ENCODE measurements at regions not wholly inside any gene's neighbourhood (a gene's known extent, or its start where the extent isn't known, plus 50 kb on each side); places are given as distances from the start of the nearest gene placed in this dataset.

- no peak for DNase-seq (ENCODE audit: low spot score)
- TF ChIP-seq CTCF (IDR thresholded peaks at IDR 0.05; ENCODE audit: extremely low read depth, insufficient read depth, missing control alignments) = no peak
- in situ Hi-C loops (cut with MboI; ENCODE audit: low pct_unique_long_range_greater_than_20kb, low sequenced_read_pairs, unreplicated experiment) = no loop called here
These were observed 567.4 kb upstream of the ZFHX3 start for GRCh38 chr16:73615071-73615940.

GRCh38 chr16:73614131-73614530 is 566.2 kb upstream of the ZFHX3 start:
- no peak for DNase-seq (ENCODE audit: low spot score)
- TF ChIP-seq CTCF (IDR thresholded peaks at IDR 0.05; ENCODE audit: extremely low read depth, insufficient read depth, missing control alignments) = no peak
- in situ Hi-C loops (cut with MboI; ENCODE audit: low pct_unique_long_range_greater_than_20kb, low sequenced_read_pairs, unreplicated experiment) = no loop called here

GRCh38 chr16:73610605-73611156 is 562.8 kb upstream of the ZFHX3 start:
- DNase-seq (ENCODE audit: low spot score) = no peak
- in situ Hi-C loops (cut with MboI; ENCODE audit: low pct_unique_long_range_greater_than_20kb, low sequenced_read_pairs, unreplicated experiment) = no loop called here
- no peak for TF ChIP-seq CTCF (IDR thresholded peaks at IDR 0.05; ENCODE audit: extremely low read depth, insufficient read depth, missing control alignments)

- TF ChIP-seq CTCF (IDR thresholded peaks at IDR 0.05; ENCODE audit: extremely low read depth, insufficient read depth, missing control alignments) = no peak
- no peak for DNase-seq (ENCODE audit: low spot score)
- in situ Hi-C loops (cut with MboI; ENCODE audit: low pct_unique_long_range_greater_than_20kb, low sequenced_read_pairs, unreplicated experiment) = no loop called here
These were observed 562.2 kb upstream of the ZFHX3 start for GRCh38 chr16:73610160-73610559.

GRCh38 chr16:73608911-73609310 is 561.0 kb upstream of the ZFHX3 start:
- TF ChIP-seq CTCF (IDR thresholded peaks at IDR 0.05; ENCODE audit: extremely low read depth, insufficient read depth, missing control alignments) = no peak
- in situ Hi-C loops (cut with MboI; ENCODE audit: low pct_unique_long_range_greater_than_20kb, low sequenced_read_pairs, unreplicated experiment) = no loop called here
- no peak for DNase-seq (ENCODE audit: low spot score)

GRCh38 chr16:73605309-73605708 is 557.4 kb upstream of the ZFHX3 start:
- no peak for DNase-seq (ENCODE audit: low spot score)
- in situ Hi-C loops (cut with MboI; ENCODE audit: low pct_unique_long_range_greater_than_20kb, low sequenced_read_pairs, unreplicated experiment) = no loop called here
- no peak for TF ChIP-seq CTCF (IDR thresholded peaks at IDR 0.05; ENCODE audit: extremely low read depth, insufficient read depth, missing control alignments)

Measured in GM13977 (cell line).